Renal cortical epithelial cell (primary cell): ENCODE measurements at regions not wholly inside any gene's neighbourhood (a gene's known extent, or its start where the extent isn't known, plus 50 kb on each side); places are given as distances from the start of the nearest gene placed in this dataset.
"Not testable (repeated sequence)": the region's sequence is repeated elsewhere in the genome, so short reads cannot be mapped to it uniquely, and the experiment has no call there.

ENCODE experiments used
- DNase-seq: peaks from one replicate; pipeline ENCODE4 v3.0.0-alpha.2; 2011; ENCODE audit warnings: low read depth

DNA sequence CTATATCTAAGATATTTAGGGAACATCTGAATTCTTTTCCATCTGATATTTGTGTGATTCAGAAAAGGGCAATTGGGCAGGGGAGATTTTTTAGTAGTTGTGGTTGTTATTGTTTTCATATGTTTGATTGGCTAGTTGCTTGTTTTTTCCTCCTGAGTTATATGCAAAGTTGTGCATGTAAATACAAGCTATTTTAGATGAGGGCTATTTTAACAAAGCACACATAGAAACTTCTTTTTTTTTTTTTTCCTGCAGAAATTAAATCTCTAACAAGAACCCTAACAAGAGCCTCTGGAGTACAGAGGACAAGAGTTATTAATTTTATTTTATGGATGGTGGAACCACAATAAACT, 559.1 kb downstream of the CETN3 start:
- no peak for DNase-seq

DNA sequence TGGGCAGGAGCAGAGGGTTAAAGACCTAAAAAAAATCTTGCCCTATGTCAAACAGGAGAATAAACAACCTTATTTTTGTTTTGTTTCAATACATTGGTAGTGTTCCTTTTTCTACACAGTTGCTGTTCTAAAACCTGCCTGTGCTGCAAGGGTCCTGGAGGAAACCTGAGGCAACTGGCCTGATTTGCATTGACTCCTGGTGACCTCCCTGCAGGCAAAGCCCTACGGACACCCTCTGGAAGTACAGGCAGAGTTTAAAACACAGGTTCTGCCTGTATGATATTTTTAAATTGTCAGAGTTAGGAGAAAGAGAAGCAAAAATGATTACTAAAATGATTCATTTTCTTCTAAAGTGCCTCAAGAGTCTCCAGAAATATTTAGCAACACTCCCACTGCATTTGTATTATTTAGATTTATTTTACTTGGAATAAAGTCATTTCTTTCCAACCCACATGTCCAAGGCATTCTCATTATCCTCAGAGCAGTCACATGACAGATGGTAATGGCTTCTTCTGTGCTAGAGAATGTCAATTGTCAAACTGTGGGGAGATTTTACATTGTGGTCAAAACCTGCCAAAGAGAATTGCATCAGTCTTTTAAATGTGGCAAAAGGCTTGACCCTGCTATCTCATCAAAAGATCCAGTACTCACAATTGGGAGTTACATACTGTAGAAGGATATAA, 559.6 kb downstream of the CETN3 start:
- DNase-seq: peak; percentile 4

DNA sequence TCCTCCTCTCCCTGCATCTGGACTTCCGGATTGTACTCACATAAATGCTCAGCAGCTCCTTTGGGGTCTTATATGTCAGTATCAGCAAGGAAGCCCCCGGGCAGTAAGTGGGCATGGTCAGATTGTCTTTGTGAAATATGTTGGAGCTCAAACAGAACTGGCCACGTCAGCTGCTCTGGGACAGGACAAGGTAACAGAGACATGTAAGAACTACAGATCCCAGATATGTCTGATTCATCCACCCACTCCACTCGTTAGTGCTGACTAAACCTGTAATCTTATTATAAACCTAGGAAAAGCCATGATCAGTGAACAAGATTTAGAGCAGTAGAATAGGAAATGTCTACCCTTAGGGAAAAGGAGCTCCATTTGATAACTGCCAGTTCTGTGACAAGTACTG, 561.8 kb downstream of the CETN3 start:
- DNase-seq: no peak

DNA sequence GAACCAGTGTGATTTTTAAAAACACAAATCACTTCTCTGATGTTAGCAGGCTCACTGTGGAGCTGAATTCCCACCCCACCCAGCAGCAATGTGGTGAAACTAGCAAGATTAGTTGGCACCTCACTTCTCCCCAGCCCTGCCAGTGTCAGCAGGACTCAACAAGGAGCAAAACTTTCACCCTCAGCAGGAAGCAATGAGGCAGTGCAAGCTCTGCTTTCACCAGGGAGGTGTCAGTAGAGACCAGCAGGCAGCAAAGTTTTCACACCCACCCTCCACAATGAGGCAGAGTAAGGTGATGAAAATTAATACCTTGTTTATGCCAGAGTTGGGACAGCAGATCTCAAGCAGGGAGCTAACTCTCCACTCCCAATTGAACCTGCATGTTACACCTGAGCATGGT, 565.0 kb downstream of the CETN3 start:
- no peak for DNase-seq

DNA sequence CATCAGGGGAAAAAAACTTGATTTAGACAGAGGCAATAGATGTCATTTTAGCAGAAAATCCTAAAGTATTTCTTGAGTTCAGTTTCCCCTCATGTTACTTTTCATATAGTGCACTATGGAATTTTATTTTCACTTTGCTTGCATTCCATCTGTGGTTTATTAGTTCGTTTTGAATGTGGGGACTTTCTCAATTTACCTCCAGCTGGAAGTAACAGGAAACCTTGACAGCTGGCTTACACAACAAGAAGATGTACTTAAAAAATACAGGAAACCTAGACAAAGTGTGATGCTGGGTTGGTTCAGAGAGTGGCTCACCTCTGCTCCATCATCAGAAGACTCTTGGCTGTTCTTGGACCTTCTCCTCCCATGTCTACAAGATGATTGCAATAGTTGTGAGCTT, 567.0 kb downstream of the CETN3 start:
- no peak for DNase-seq

DNA sequence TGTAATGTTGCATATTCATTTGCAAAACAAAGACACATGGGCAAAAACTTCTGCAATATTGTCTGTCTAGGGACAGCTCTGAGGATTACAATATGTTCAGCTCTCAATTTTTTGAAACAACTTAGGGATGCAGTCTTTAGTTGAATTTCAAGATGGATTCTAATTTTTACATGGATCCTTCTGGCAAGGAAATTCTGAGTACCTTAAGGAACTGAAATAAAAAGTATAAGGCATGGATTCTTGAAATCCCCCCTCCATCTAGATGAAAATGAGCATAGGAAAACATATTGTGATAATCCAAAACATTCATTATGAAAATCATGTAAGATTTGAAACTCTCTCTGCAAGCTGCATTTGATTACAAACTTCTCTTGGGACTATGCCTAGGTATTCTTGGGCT, 568.6 kb downstream of the CETN3 start:
- DNase-seq: no peak

DNA sequence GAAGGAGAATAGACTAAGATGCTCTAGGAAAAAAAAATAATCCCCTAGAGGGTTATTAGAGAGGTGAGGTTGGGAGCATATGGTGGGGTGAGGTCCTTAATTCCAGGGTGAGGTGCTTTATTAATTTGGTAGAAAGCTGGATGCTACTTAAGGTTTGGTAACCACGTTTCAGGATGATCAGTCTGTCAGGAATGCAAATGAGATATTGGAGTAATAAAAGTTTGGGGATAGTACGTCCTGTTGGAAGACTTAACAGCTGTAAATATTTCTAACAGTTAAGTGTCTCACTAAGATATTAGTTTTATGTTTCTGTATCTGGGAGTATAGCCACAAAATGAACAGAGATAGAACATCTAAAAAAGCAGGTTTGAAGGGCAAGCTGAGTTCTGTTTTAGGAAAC, 578.9 kb downstream of the CETN3 start:
- no peak for DNase-seq

DNA sequence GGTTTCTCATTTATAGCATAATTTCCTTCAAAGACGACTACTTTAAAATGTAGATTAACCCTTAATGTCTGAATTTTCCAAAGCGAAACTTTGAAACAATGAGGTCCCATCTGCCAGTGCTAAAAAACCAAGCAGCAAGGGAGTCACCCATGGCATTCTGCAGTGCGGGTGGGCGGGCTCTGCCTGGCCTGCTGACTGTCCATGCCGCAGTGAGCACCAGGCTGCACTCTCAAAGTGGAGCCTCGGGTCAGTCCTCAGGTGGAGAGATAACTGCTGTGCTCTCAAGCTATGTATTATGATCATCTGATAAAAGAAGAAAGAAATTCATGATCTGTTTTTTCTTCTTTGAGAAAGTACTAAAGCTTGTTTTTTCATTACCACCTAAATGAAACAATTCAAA, 581.6 kb downstream of the CETN3 start:
- no peak for DNase-seq

DNA sequence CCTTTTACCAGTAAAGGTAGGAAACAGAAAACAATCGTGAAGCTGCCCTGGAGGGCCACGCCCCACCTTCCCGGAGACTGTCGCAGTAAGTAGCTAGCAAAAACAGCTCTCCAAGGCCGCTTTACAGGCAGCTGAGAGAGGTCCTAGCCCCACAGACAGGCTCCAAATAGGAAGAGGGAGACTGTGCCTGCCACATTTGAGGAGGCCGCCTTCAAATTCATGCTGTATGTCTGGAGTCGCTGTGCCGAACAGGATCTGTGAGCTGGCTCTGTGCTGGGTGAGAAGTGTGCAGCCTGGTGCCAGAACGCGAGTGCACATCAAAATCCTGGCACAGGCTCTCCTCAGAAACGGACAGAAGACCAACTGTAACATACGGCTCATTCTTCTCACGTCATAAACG, 582.2 kb downstream of the CETN3 start:
- no peak for DNase-seq

DNA sequence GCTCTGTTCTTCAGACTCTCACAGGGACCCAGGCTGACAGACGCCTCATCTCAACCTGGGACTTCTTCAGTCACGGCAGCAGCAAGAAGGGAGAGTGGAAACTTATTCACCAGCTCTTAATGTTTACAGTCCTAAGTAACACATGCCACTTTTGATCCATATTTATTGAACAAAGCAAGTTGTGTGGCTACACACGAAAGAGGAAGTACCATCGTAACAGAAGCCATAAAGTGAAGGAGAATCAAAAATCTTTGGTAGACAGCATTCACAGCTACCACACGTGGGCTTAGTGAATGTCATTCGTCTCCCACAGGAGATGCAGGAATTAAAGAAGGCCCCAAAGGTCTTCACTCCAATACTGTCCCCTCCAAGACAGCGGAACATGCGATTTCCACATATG, 582.6 kb downstream of the CETN3 start:
- DNase-seq: no peak

DNA sequence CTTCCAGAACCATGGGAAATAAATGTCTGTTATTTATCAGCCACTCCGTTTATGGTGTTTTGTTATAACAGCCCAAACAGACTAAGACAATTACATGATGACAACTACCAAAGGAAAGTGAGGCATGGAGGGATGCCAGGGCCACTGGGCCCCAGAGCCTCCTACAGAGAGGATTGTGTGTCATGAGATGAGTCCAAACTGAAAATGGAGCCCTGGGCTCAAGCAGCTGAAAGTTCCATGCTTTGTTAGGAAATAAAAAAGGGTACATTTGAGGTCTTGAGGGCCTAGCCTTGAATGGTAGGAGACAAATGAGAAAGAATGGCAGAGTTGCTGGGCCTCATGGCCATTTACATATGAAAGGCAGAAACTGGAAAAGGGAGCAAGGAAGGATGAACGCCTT, 586.5 kb downstream of the CETN3 start:
- no peak for DNase-seq

DNA sequence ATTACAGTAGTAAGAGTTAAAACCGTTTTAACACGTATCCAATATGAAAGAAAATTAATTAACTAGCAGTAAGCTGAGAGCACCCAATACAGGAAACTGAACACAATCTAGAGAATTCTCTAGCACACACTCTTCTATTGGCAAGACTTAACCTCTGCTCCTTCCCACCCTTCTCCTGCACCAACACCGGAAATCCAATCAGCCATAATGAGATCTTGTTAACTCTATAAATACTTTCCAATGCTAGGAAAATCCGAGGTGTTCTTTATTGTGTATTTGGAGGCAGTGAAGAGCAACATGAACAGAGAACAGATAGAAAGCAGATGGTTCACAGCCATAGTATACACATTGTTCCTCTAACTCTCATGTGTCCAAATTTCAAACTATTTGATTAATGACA, 591.7 kb downstream of the CETN3 start:
- DNase-seq: no peak

DNA sequence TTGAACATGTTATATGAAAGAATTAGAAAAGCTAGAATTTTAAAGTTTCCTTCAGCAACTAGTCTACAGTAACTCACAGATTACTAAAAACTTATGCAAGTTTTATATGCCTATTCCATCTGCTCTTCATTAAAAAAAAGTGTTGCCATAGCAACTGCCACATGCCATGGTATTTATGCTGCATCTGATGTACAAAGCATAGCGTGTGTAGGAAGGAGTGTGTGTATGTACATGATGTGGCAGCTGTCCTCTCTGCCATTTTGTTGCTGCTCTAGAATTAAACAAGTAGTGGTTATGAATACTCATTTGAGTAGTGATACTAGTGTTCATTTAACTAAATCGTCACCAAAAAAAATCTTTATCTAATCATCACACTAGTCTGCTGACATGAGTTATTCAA, 593.5 kb downstream of the CETN3 start:
- DNase-seq: no peak

DNA sequence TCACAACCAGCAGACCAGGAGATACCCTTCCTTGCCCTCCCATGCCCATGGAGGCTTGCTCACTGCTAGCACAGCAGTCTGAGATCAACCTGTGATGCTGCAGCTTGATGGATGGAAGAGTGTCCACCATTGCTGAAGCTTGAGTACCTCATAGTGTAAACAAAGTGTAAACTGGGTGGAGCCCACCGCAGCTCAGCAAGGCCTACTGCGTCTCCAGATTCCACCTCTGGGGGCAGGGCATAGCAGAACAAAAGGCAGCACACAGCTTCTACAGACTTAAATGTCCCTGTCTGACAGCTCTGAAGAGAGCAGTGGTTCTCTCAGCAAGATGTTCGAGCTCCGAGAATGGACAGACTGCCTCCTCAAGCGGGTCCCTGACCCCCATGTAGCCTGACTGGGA, 608.8 kb downstream of the CETN3 start:
- DNase-seq: not testable (repeated sequence)

DNA sequence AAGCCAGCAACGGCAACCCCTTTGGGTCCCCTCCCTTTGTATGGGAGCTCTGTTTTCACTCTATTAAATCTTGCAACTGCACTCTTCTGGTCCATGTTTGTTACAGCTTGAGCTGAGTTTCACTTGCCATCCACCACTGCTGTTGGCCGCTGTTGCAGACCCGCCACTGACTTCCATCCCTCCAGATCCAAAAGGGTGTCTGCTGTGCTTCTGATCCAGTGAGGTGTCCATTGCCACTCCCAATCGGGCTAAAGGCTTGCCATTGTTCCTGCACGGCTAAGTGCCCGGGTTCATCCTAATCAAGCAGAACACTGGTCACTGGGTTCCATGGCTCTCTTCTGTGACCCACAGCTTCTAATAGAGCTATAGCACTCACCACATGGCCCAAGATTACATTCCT, 615.1 kb downstream of the CETN3 start:
- not testable (repeated sequence) for DNase-seq

DNA sequence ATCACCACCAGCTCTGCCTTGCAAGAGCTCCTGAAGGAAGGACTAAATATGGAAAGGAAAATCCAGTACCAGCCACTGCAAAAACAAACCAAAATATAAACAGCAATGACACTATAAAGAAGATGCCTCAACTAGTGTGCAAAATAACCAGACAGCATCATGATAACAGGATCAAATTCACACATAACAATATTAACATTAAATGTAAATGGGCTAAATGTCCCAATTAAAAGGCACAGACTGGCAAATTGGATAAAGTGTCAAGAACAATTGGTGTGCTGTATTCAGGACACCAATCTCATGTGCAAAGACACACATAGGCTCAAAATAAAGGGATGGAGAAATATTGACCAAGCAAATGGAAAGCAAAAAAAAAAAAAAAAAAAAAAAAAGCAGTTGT, 629.8 kb downstream of the CETN3 start:
- not testable (repeated sequence) for DNase-seq

DNA sequence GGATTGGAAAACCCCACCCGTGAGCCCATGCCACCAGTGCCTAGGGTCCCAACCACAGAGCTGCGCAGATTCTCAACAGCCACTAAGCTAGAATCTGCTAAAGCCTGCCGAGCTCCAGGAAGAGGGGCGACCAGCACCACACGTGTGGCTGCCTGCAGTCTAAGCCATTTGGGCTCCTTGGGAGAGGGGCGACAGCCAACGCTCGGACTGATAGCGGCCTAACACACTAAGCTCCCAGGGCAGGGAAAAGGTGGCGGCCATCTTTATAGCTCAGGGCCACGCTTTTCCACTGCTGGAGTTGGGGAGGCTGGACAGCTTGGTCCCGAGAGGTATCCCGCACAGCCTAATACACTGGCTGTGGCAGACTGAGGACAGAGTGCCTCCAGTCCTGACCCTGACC, 631.8 kb downstream of the CETN3 start:
- DNase-seq: no peak

DNA sequence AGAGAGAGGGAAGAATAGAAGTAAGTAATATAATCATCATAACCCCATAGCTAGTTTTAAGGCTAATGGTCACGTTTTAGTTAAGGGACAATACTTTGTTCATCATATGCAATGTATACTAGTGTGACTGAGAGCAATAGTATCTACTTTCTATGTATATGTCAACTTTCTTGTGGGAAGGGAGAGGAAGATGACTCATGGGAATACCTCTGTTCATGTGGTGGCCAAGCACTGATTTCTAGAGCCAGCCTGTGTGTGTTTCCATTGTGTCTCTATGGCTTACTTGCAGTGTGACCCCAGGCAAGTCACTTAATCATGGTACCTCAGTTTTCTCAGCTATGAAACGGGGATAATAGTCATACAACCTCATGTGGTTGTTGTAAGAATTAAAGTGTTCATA, 639.6 kb downstream of the CETN3 start:
- DNase-seq: peak; percentile 22

DNA sequence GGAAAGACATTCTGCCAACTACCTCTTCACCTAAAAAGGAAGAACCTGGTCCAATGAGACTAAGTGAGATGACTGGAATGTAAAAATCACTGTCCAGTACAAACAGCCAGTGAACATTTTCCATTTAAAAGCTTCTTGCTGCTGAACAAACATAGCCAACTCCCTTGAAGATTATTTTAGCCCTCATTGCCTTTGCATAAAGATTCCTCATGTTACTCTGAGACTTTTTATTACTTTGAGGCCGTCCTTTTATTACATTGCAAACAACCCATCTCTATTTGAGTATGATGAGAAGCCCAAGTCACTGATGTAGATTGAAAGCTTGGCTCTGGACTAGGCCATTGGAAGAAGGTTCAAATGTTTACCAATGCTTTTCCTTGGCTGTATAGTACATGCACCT, 649.8 kb downstream of the CETN3 start:
- DNase-seq: no peak

DNA sequence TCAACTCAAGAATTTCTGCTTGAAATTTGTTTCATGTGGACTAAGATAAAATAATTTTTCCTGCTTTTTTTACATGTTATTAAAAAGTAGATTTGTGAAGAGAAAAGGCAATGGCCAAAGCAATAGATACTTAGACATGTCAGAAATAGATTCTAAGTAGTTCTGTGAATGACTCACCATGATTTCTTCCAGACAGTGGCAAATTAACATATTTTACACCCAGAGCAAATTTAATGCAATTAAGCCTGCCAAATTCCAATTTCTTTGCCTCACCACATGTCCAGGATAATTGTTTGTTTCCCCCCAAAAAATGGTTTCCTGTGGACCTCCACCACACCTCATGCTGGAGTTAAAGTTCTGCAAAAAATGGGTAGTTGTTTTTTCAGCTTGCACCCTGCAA, 651.4 kb downstream of the CETN3 start:
- peak; percentile 7 for DNase-seq

DNA sequence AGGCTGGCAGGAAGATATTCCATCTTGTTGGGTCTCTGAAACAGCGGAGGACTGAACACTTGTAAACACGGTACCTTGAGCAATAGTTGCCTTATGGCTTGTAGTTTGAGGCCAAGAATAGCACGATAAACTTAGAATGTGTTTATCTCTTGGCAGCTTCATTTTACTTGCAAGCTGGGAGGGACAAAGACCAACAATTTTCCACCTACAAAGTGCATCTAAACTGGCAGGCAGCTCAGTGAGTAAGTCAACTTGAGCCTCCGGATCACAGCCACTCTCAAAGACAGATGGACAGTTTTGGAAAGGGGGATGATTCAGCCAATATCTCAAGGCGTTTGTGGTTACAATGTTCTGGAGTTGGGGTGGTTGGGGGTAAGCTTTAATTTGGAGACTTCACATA, 652.6 kb downstream of the CETN3 start:
- no peak for DNase-seq

DNA sequence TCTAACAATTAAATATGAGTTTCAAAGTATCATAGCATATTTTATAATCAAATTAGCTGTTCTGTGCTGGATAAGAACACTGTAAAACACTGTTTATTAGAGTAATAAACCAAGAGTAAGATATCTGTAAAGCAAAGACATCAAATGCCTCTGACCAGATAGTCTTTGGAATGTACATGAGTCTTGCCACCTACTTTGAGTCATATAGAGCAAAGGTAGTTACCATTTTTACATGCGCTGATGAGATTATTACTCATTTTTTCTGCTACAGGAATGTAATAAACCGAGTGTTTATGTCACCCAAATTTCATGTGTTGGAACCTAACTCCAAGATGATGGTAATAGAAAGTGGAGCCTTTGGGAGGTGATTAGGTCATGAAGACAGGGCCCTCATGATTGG, 654.5 kb downstream of the CETN3 start:
- DNase-seq: no peak

DNA sequence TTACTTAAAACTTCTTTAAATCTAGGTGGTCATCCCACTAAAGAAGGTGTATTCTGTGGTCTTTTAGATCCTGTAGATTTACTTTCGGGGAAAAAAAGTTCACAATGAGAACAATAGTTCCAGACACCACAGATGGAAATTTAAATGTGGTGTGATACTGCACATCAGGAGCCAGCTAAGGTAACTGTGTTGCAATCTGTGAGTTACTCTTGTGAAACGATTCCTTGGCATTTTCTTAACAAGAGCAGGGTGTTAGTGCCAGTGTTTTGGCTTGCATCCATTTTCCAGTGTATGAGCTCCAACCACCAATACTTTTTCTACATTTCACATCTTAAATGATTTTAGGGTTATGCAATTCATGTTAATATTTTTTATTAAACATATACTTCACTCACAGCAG, 674.5 kb downstream of the CETN3 start:
- DNase-seq: peak; percentile 92

DNA sequence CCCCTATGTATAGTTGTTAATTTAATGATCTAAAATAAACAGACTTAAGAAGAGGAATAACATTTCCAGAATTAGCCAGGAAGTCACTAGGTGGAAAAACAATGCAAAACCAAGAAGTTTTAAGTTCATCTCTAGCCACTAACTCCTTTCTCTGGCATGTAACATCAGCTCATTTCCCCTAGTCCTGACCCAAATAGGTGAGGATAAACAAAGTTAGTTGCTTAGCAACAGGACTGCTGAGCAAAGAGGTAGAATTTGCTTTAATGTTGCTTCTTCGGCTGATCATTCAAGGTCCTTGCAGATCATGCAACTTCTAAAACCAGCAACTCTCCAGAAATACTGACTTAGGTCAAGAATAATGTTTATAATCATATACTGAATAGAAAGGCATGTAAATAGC, 675.8 kb downstream of the CETN3 start:
- DNase-seq: peak; percentile 67
